Fibroblast of the aortic adventitia (primary cell): ENCODE measurements at regions not wholly inside any gene's neighbourhood (a gene's known extent, or its start where the extent isn't known, plus 50 kb on each side); places are given as distances from the start of the nearest gene placed in this dataset.

Source experiments
- DNase-seq: peaks from one replicate; pipeline ENCODE4 v3.0.0-alpha.2; 2010; ENCODE audit warnings: low read depth
- H3K4me3 ChIP-seq: 2 replicates; pipeline ENCODE4 v1.5.1; 2011; ENCODE audit warnings: low read depth, mild to moderate bottlenecking, control low read depth, low read length, moderate library complexity
- CTCF ChIP-seq: IDR thresholded peaks from 2 replicates; pipeline ENCODE4 v1.5.1; 2011; ENCODE audit warnings: mild to moderate bottlenecking, low read length, control low read depth, inconsistent platforms; ENCODE audit not compliant: insufficient read depth

- H3K4me3 ChIP-seq, result no peak overlapping the region
- TF ChIP-seq CTCF, result no peak
- no peak for DNase-seq
Measured at GRCh38 chr17:5672815-5673430, 88.6 kb upstream of the NLRP1 start.

- no peak for DNase-seq
- no peak for TF ChIP-seq CTCF
Measured at GRCh38 chr17:5675625-5676421, 91.5 kb upstream of the NLRP1 start.

GRCh38 chr17:5677620-5678019 lies 93.3 kb upstream of the NLRP1 start:
- H3K4me3 ChIP-seq, result no peak overlapping the region
- DNase-seq, result no peak
- TF ChIP-seq CTCF, result no peak

More at GRCh38 chr17:5675625-5676421, 91.5 kb upstream of the NLRP1 start:
- no peak overlapping the region for H3K4me3 ChIP-seq

GRCh38 chr17:5678171-5678570 lies 93.9 kb upstream of the NLRP1 start:
- no peak overlapping the region for H3K4me3 ChIP-seq
- no peak for DNase-seq
- TF ChIP-seq CTCF, result no peak

- no peak for DNase-seq
- TF ChIP-seq CTCF, result no peak
Measured at GRCh38 chr17:5680766-5681165, 96.5 kb upstream of the NLRP1 start.

GRCh38 chr17:5683241-5683640 lies 98.9 kb upstream of the NLRP1 start:
- no peak overlapping the region for H3K4me3 ChIP-seq
- no peak for DNase-seq
- no peak for TF ChIP-seq CTCF

More at GRCh38 chr17:5680766-5681165, 96.5 kb upstream of the NLRP1 start:
- H3K4me3 ChIP-seq, result no peak overlapping the region
